ENCODE measurements at regions not wholly inside any gene's neighbourhood (a gene's known extent, or its start where the extent isn't known, plus 50 kb on each side); places are given as distances from the start of the nearest gene placed in this dataset.

DNA sequence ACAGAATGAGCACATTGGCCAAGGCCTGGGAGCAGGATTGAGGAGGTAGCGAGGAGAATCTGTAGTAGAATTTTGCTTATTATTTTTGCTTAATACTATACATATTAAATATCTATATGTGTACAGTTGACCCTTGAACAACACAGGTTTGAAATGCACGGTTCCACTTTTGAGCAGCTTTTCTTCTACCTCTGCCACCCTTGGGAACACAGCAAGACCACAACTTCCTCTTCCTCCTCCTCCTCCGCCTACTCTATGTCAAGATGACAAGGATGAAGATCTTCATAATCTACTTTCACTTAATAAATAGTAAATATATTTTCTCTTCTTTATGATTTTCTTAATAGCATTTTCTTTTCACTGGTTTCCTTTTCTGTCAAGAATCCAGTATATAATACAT lies 541.4 kb downstream of the KCTD16 start:
- H3K9me3 ChIP-seq, result no peaks in the 10 kb centered on the region
- DNase-seq, result no peak
- no peaks in the 10 kb centered on the region for H3K27me3 ChIP-seq
- 46 to 62% methylated on average over 3 of the region's 3 CpGs for WGBS, 2 donors
- H3K4me1 ChIP-seq, result no peaks in the 10 kb centered on the region
- TF ChIP-seq, protein P1, sequence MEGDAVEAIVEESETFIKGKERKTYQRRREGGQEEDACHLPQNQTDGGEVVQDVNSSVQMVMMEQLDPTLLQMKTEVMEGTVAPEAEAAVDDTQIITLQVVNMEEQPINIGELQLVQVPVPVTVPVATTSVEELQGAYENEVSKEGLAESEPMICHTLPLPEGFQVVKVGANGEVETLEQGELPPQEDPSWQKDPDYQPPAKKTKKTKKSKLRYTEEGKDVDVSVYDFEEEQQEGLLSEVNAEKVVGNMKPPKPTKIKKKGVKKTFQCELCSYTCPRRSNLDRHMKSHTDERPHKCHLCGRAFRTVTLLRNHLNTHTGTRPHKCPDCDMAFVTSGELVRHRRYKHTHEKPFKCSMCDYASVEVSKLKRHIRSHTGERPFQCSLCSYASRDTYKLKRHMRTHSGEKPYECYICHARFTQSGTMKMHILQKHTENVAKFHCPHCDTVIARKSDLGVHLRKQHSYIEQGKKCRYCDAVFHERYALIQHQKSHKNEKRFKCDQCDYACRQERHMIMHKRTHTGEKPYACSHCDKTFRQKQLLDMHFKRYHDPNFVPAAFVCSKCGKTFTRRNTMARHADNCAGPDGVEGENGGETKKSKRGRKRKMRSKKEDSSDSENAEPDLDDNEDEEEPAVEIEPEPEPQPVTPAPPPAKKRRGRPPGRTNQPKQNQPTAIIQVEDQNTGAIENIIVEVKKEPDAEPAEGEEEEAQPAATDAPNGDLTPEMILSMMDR (IDR thresholded peaks at IDR 0.05), result no peak
- no peak for TF ChIP-seq POLR2A (IDR thresholded peaks at IDR 0.05)
- H3K27ac ChIP-seq, result no peak overlapping the region
- no peak overlapping the region for H3K4me3 ChIP-seq
- no peaks in the 10 kb centered on the region for H3K36me3 ChIP-seq
- intact Hi-C loops (cut with DNase I), result no loop called here

DNA sequence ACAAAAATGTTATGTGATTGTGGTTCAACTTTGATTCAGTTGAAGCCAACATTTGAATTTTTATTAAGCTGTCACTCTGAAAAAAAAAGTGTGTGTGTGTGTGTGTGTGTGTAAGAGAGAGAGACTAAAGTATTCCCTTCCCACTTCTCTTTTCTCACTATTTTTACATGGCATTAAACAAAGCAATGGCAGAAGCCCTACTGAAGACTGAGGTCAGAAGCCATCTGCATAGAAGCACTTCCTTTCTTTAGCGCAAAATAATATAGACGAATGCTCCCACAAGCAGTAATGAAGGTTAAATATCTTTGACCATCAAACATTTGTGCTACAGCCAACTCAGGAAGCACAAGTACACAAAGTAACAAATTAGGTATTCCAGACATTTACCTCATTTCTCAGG lies 540.5 kb downstream of the KCTD16 start:
- no peak for DNase-seq
- H3K9me3 ChIP-seq, result no peaks in the 10 kb centered on the region
- intact Hi-C loops (cut with DNase I), result no loop called here
- H3K36me3 ChIP-seq, result no peaks in the 10 kb centered on the region
- no peak for TF ChIP-seq POLR2A (IDR thresholded peaks at IDR 0.05)
- TF ChIP-seq, protein P1 (IDR thresholded peaks at IDR 0.05), result no peak
- no peaks in the 10 kb centered on the region for H3K4me1 ChIP-seq
- H3K27me3 ChIP-seq, result no peaks in the 10 kb centered on the region
- no peak overlapping the region for H3K27ac ChIP-seq
- 54 to 56% methylated on average over 2 of the region's 2 CpGs for WGBS, 2 donors
- H3K4me3 ChIP-seq, result no peak overlapping the region

DNA sequence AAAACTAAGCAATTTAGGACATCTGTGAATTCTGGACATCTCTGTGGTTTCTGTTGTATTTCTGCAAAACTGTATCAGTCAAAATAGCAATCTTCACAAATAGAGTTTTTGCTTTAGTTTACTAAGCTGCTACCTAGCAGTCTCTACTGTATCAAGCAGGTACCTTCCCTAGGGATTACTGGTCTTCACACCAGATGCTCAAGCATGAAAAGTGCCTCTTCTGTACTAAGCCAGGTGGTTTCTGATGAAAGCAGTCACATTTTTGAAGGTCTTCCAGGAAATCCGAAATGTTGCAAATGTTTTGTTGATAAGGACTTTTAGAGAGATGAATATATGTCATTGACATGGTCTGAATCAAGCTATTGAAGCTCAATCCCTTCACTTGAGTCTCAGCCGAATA lies 540.0 kb downstream of the KCTD16 start:
- Histone ChIP-seq H3K36me3 (no peaks in the 10 kb centered on the region), H3K27me3 (no peaks in the 10 kb centered on the region), H3K27ac (no peak overlapping the region), H3K4me3 (no peak overlapping the region), H3K4me1 (no peaks in the 10 kb centered on the region), H3K9me3 (no peaks in the 10 kb centered on the region)
- TF ChIP-seq POLR2A (IDR thresholded peaks at IDR 0.05), result no peak
- TF ChIP-seq, protein P1 (IDR thresholded peaks at IDR 0.05), result no peak
- WGBS, 2 donors, result 47 to 69% methylated on average over 2 of the region's 2 CpGs
- no peak for DNase-seq
- intact Hi-C loops (cut with DNase I), result no loop called here

DNA sequence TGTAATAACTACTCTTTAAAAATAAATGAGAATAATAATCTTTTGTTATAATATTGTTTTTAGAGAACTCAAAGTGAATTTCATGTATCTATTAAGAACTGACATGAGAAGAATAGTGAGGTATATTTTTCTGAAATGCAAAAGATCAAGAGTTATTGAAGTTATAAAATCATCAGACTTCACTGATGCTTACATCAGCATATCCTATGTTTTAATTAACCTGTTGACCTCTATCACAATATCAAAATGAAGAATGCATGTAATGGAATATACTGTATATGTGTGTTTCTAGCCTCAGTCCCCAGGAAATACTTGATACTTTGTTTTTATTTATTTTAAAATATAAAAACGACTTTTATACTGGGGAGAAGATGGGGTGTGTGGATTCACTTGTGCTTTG lies 533.1 kb downstream of the KCTD16 start:
- H3K4me1 ChIP-seq, result no peaks in the 10 kb centered on the region
- no peak overlapping the region for H3K4me3 ChIP-seq
- no peaks in the 10 kb centered on the region for H3K27me3 ChIP-seq
- WGBS, 2 donors, result 6 to 33% methylated on average over 1 of the region's 1 CpG
- H3K36me3 ChIP-seq, result no peaks in the 10 kb centered on the region
- TF ChIP-seq, protein P1 (IDR thresholded peaks at IDR 0.05), result no peak
- TF ChIP-seq POLR2A (IDR thresholded peaks at IDR 0.05), result no peak
- no peak for DNase-seq
- intact Hi-C loops (cut with DNase I), result no loop called here
- no peak overlapping the region for H3K27ac ChIP-seq
- H3K9me3 ChIP-seq, result no peaks in the 10 kb centered on the region

DNA sequence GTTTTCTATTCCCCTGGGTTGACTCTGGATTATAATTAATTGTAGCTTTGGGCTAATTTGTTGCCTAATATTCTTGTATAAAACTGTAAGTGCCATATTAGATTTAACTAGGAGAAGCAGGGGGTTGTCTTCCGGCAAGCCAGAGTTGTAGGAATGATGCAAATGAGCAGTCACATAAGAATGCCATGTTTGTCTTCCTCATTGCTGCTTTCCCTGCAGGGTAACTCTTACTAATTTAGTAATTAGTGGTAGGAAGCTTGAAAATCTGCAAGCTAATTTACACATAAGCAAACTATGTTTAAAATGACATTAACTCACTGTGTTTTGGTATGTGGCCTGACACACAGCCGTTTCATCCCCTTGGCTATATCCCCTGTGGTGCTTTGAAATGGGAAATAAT lies 527.8 kb downstream of the KCTD16 start:
- no peaks in the 10 kb centered on the region for H3K27me3 ChIP-seq
- TF ChIP-seq, protein P1 (IDR thresholded peaks at IDR 0.05), result no peak
- no peak for TF ChIP-seq POLR2A (IDR thresholded peaks at IDR 0.05)
- no peak overlapping the region for H3K4me3 ChIP-seq
- no peaks in the 10 kb centered on the region for H3K4me1 ChIP-seq
- 35 to 73% methylated on average over 2 of the region's 2 CpGs for WGBS, 2 donors
- no peak for DNase-seq
- no peak overlapping the region for H3K27ac ChIP-seq
- no peaks in the 10 kb centered on the region for H3K36me3 ChIP-seq
- no peaks in the 10 kb centered on the region for H3K9me3 ChIP-seq
- intact Hi-C loops (cut with DNase I), result no loop called here

Measured in esophagus squamous epithelium (tissue), 5 donors.